ENCODE measurements at regions not wholly inside any gene's neighbourhood (a gene's known extent, or its start where the extent isn't known, plus 50 kb on each side); places are given as distances from the start of the nearest gene placed in this dataset.
"Not testable (repeated sequence)": the region's sequence is repeated elsewhere in the genome, so short reads cannot be mapped to it uniquely, and the experiment has no call there.

DNA sequence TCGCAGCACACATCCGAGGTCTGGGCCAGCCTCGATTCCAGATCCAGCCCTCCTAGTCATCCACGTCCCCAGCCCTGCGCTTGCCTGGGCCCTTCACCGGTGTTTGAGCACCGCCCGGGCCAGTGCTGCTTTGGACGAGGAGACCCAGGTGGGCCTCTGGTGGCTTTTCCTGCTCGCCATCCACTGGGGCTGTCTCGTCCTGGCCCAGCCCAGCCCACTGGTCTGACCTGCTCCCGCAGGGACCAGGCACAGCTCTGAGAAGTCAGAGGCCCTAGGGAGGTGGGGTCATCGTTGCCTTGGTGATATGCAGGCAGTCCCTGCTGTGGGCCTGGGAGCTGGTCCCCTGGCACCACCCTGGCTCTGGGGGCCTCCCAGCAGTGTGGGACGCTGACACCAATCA is 200.8 kb downstream of the USP22 start:
- not testable (repeated sequence) for DNase-seq (ENCODE audit: low read depth)

- DNase-seq (ENCODE audit: low read depth), result not testable (repeated sequence)
Measured at GRCh38 chr17:20843261-20843660, 199.6 kb downstream of the USP22 start.

- DNase-seq (ENCODE audit: low read depth), result not testable (repeated sequence)
Measured at GRCh38 chr17:20843799-20844553, 198.8 kb downstream of the USP22 start.

GRCh38 chr17:20848869-20849443 is 193.9 kb downstream of the USP22 start:
- not testable (repeated sequence) for DNase-seq (ENCODE audit: low read depth)

DNA sequence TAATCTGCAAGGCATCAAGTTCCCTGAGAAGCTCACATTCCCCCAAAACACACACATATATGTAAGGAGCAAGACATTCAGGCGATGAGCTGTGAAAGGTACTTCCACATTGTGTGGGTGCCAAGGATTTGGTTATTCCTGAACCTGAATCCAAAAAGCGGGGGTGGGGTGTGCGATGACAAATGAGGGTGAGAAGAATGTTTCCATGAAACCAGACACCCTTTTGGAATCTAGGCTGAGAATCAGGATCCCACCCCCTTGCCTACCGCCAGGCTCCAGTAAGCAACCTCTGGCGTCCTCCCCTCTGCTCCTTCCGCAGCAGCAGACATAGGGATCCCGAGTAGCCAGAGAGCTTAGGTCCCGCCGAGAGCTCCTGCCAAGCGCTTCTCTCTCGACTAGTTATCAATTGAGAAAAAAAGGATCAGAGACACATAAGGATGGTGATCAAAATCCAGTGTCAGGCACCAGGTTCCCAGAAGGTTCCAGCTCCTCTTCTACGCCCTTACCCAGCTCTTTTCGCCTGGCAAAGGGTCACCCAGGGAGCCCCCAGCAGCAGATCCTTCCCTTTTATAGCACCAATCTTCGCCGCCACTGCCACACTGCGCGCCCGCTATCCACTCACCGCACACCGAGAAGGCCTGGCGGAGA is 191.1 kb downstream of the USP22 start:
- DNase-seq (ENCODE audit: low read depth), result not testable (repeated sequence)

- DNase-seq (ENCODE audit: low read depth), result no peak
Measured at GRCh38 chr17:20852239-20852989, 190.4 kb downstream of the USP22 start.

GRCh38 chr17:20852990-20853370 is 189.8 kb downstream of the USP22 start:
- DNase-seq (ENCODE audit: low read depth), result no peak

- DNase-seq (ENCODE audit: low read depth), result not testable (repeated sequence)
Measured at GRCh38 chr17:20855910-20856470, 186.8 kb downstream of the USP22 start.

GRCh38 chr17:20866444-20867209 is 176.2 kb downstream of the USP22 start:
- not testable (repeated sequence) for DNase-seq (ENCODE audit: low read depth)

GRCh38 chr17:20867436-20867937 is 175.3 kb downstream of the USP22 start:
- DNase-seq (ENCODE audit: low read depth), result not testable (repeated sequence)

- not testable (repeated sequence) for DNase-seq (ENCODE audit: low read depth)
Measured at GRCh38 chr17:20867938-20868661, 174.7 kb downstream of the USP22 start.

DNA sequence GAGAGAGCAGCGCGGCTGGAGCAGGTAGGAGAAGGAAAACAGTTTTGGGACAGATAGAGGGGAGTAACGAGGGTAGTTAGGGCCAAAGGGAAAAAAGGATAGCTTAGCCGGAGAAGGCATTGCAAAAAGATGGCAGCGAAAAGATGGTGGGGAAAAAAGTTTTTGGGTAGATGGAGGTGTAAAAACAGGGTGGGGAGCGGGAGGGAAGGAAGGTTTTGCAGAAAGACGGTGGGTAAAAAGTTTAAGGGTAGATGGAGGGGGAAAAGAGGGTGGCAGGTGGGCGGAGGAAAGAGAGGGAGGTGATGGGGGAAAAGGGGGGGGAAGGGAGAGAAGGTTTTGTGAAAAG is 174.2 kb downstream of the USP22 start:
- not testable (repeated sequence) for DNase-seq (ENCODE audit: low read depth)

DNA sequence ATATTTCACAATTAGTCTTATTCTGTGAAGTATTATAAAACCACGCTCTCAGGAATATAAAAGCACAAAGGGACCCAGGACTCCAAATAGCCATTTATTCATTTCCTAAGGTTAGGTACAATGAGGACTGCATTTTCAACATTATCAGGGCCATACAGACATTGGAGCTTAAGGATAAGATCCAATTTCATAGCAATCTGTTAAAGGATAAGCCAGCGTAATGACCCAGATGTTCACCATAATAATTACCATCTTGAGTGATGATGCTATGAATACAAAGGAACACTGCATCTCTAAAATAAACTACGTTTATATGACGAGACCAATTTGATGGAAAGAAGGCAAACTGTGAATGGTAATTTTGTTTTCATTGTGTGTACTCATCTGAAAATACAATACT is 169.6 kb downstream of the USP22 start:
- not testable (repeated sequence) for DNase-seq (ENCODE audit: low read depth)

GRCh38 chr17:20873688-20874328 is 169.0 kb downstream of the USP22 start:
- not testable (repeated sequence) for DNase-seq (ENCODE audit: low read depth)

GRCh38 chr17:20877384-20877783 is 165.4 kb downstream of the USP22 start:
- not testable (repeated sequence) for DNase-seq (ENCODE audit: low read depth)

DNA sequence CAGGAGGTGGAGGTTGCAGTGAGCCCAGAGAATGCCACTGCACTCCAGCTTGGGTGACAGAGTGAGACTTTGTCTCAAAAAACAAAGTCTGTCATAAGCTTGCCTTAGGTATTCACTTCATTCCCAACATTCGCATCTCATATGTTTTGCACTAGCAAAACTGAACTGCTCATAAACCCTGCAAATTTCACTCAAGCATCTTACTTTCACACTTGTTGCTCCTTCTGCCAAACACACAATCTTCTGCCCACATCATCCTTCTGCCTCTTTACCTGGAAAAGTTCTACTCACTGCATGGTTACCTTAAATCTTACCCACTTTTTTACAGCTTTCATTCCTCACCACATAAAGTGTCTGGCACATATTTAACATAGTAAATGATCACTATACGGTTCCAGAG is 152.5 kb downstream of the USP22 start:
- no peak for DNase-seq (ENCODE audit: low read depth)

- DNase-seq (ENCODE audit: low read depth), result not testable (repeated sequence)
Measured at GRCh38 chr17:20895426-20895825, 147.4 kb downstream of the USP22 start.

- no peak for DNase-seq (ENCODE audit: low read depth)
Measured at GRCh38 chr17:20896153-20896649, 146.6 kb downstream of the USP22 start.

DNA sequence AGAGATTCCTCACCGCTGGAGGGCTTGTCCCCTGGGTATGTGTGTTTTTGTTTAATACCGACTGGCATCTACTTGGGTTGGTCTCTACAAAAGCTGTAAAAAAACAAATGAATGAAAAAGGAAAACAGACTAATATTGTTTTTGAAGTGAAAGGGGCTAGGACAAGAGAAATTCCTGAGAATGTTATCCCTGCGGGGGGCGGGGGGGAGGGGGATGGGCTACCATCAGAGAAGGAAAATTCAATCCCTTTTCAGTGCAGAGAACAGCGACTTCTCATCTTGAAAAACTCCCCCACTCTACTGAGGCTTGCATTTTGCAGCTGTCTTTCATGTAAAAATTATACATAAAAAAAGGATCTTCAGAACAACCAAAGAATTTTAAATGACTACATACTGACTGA is 144.1 kb downstream of the USP22 start:
- DNase-seq (ENCODE audit: low read depth), result not testable (repeated sequence)

DNA sequence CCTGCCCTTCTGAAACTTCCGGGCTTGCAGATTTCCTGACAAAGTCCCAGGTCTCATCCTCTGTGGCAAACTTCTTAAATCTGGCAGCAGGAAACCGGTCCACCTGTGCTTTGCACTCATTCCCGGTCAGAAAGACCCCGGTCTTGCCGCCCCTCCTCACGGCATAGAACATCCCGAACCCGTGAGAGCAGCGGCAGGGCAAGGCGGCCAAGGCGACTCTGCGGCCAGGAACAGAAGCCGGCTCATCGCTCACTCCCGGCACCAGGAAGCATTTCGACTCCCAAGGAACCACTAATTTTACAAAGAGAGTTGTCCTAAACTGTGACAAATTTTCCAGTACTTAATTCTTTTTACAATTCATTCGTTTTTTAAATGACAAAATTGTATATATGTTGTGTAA is 140.3 kb downstream of the USP22 start:
- DNase-seq (ENCODE audit: low read depth), result not testable (repeated sequence)

Measured in stimulated activated CD8-positive, alpha-beta memory T cell treated with anti-CD3 and anti-CD28 coated beads, Interleukin-7, amount 100 ng/mL, for 24 hours (primary cell).